ENCODE measurements at regions not wholly inside any gene's neighbourhood (a gene's known extent, or its start where the extent isn't known, plus 50 kb on each side); places are given as distances from the start of the nearest gene placed in this dataset.

- DNase-seq (ENCODE audit: low spot score), result no peak
- no peak overlapping the region for H3K27ac Mint-ChIP-seq
- Histone ChIP-seq H3K36me3 (no peaks in the 10 kb centered on the region), H3K4me2 (no peak overlapping the region), H2AFZ (replicated peaks) (no peak overlapping the region), H3K27me3 (no peaks in the 10 kb centered on the region), H3K4me3 (no peak overlapping the region), H3K79me2 (ENCODE audit: low read depth) (no peaks in the 10 kb centered on the region), H3F3A (ENCODE audit: low read depth) (no peaks in the 10 kb centered on the region), H4K20me1 (ENCODE audit: low read depth) (no peaks in the 10 kb centered on the region), H3K27ac (no peak overlapping the region), H3K4me1 (no peaks in the 10 kb centered on the region), H3K9ac (no peak overlapping the region), H3K9me3 (ENCODE audit: low read depth) (no peaks in the 10 kb centered on the region)
- no peak overlapping the region for H3K4me3 Mint-ChIP-seq
- no peaks in the 10 kb centered on the region for H3K9me3 Mint-ChIP-seq
- no peaks in the 10 kb centered on the region for H3K36me3 Mint-ChIP-seq
- peaks cover 4% of the 10 kb centered on the region for H3K4me1 Mint-ChIP-seq
- no peak for TF ChIP-seq EZH2 (IDR thresholded peaks at IDR 0.05)
- TF ChIP-seq CTCF (IDR thresholded peaks at IDR 0.05), result no peak
- no peak for TF ChIP-seq EZH2phosphoT487 (IDR thresholded peaks at IDR 0.05)
- no peaks in the 10 kb centered on the region for H3K27me3 Mint-ChIP-seq (ENCODE audit: insufficient read depth, low read depth)
These were observed 1078.7 kb upstream of the EPHA7 start for GRCh38 chr6:94498099-94498498.

DNA sequence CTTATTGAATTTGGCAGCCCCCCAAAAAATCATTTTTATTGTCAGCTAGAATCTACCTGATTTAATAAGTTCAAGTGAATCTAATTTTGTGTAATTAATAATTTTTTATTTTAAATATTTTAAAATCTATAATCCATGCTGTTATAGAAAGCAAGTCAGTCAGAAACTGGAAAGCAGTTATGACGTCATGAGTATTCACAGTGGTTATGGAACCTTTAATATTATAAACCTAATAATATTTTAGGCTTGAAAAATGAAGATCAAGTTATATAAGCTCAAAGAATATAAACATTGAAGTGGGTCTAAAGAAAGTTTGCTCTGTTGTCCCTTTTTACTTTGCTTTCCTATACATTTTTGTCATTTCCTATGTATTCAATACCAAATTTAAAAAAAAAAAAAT, 1075.1 kb upstream of the EPHA7 start:
- Histone ChIP-seq H3F3A (ENCODE audit: low read depth) (no peaks in the 10 kb centered on the region), H2AFZ (replicated peaks) (no peak overlapping the region), H3K4me3 (no peak overlapping the region), H3K36me3 (no peaks in the 10 kb centered on the region), H3K9me3 (ENCODE audit: low read depth) (no peaks in the 10 kb centered on the region), H4K20me1 (ENCODE audit: low read depth) (no peaks in the 10 kb centered on the region), H3K27me3 (no peaks in the 10 kb centered on the region), H3K9ac (no peak overlapping the region), H3K4me1 (no peaks in the 10 kb centered on the region), H3K4me2 (no peak overlapping the region), H3K79me2 (ENCODE audit: low read depth) (no peaks in the 10 kb centered on the region), H3K27ac (no peak overlapping the region)
- H3K9me3 Mint-ChIP-seq, result no peaks in the 10 kb centered on the region
- H3K27me3 Mint-ChIP-seq (ENCODE audit: insufficient read depth, low read depth), result no peaks in the 10 kb centered on the region
- no peaks in the 10 kb centered on the region for H3K36me3 Mint-ChIP-seq
- H3K27ac Mint-ChIP-seq, result no peak overlapping the region
- no peak for TF ChIP-seq EZH2 (IDR thresholded peaks at IDR 0.05)
- no peaks in the 10 kb centered on the region for H3K4me1 Mint-ChIP-seq
- DNase-seq (ENCODE audit: low spot score), result no peak
- H3K4me3 Mint-ChIP-seq, result no peak overlapping the region

GRCh38 chr6:94487371-94487770, 1068.0 kb upstream of the EPHA7 start:
- Mint-ChIP-seq H3K36me3 (no peaks in the 10 kb centered on the region), H3K27me3 (ENCODE audit: insufficient read depth, low read depth) (no peaks in the 10 kb centered on the region), H3K4me3 (no peak overlapping the region), H3K4me1 (no peaks in the 10 kb centered on the region), H3K27ac (no peak overlapping the region), H3K9me3 (no peaks in the 10 kb centered on the region)
- Histone ChIP-seq H3K4me1 (no peaks in the 10 kb centered on the region), H3K4me3 (no peak overlapping the region), H3K27me3 (no peaks in the 10 kb centered on the region), H3K4me2 (no peak overlapping the region), H2AFZ (replicated peaks) (no peak overlapping the region), H3K36me3 (no peaks in the 10 kb centered on the region), H3F3A (ENCODE audit: low read depth) (no peaks in the 10 kb centered on the region), H3K9me3 (ENCODE audit: low read depth) (no peaks in the 10 kb centered on the region), H4K20me1 (ENCODE audit: low read depth) (no peaks in the 10 kb centered on the region), H3K79me2 (ENCODE audit: low read depth) (no peaks in the 10 kb centered on the region), H3K27ac (no peak overlapping the region), H3K9ac (no peak overlapping the region)
- no peak for TF ChIP-seq CTCF (IDR thresholded peaks at IDR 0.05)
- TF ChIP-seq EZH2 (IDR thresholded peaks at IDR 0.05), result no peak
- no peak for TF ChIP-seq EZH2phosphoT487 (IDR thresholded peaks at IDR 0.05)
- DNase-seq (ENCODE audit: low spot score), result no peak

DNA sequence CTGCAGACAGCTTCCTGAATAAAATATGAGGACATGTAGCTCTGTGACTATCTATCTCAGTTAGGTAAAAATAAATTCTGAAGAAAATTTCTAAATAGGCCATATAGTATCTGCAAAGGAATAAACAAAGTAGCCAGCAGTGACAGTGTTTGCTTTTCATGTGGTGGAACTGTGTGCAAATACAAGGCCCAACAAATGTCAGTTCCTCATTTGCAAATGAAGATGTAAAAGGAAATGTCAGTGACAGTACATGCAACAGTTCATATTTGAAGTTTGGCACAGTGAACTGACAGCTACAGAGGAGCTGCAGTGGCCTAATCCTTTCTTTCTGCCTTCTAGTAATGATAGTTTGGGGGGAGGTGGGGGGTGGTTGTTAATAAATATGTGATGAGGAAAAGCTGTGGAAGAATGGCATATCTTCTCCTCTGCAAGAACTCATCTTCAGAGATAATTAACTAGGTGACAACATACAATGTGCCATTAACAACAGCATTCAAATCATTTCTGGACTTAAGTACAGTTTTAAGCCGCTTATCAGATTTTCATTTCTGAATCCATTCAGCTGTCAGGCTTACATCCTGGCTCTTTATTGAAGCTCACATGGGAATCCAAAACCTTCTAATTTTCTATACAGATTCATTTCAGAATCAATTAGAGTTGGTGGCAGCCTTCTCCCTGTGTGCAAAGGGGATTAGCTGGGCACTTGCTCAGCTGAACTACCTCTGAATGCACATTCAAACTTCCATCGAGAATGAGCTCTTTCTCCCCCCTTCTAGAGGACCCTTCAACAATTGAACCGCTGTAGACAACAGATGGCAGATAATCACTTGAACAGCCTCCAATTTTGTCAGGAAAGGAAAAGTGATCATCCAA, 1059.0 kb upstream of the EPHA7 start:
- H3K36me3 ChIP-seq, result peaks cover 5% of the 10 kb centered on the region
- peaks cover 9% of the 10 kb centered on the region for H3F3A ChIP-seq (ENCODE audit: low read depth)
- no peaks in the 10 kb centered on the region for H3K27me3 ChIP-seq
- peaks cover 7% of the 10 kb centered on the region for H3K27me3 Mint-ChIP-seq (ENCODE audit: insufficient read depth, low read depth)
- H3K9me3 Mint-ChIP-seq, result peaks cover 18% of the 10 kb centered on the region
- peak overlapping the region; percentile 59 for H3K27ac ChIP-seq
- no peaks in the 10 kb centered on the region for H3K79me2 ChIP-seq (ENCODE audit: low read depth)
- no peak overlapping the region for H3K4me3 ChIP-seq
- peak; percentile 58 for DNase-seq (ENCODE audit: low spot score)
- H3K4me2 ChIP-seq, result peak overlapping the region; percentile 35
- peaks cover 19% of the 10 kb centered on the region for H3K4me1 ChIP-seq
- peaks cover 4% of the 10 kb centered on the region for H3K36me3 Mint-ChIP-seq
- H3K9me3 ChIP-seq (ENCODE audit: low read depth), result peaks cover 15% of the 10 kb centered on the region
- H3K4me1 Mint-ChIP-seq, result peaks cover 24% of the 10 kb centered on the region
- H3K27ac Mint-ChIP-seq, result peak overlapping the region; percentile 61
- H4K20me1 ChIP-seq (ENCODE audit: low read depth), result no peaks in the 10 kb centered on the region
- H3K4me3 Mint-ChIP-seq, result no peak overlapping the region
- no peak overlapping the region for H2AFZ ChIP-seq (replicated peaks)
- TF ChIP-seq EZH2phosphoT487 (IDR thresholded peaks at IDR 0.05), result peak; percentile 47
- no peak for TF ChIP-seq CTCF (IDR thresholded peaks at IDR 0.05)
- no peak overlapping the region for H3K9ac ChIP-seq

All from neural progenitor cell (in vitro differentiated cells).